Left hindlimb (tissue), 1 donor: ENCODE measurements at regions not wholly inside any gene's neighbourhood (a gene's known extent, or its start where the extent isn't known, plus 50 kb on each side); places are given as distances from the start of the nearest gene placed in this dataset.
"Not testable (repeated sequence)": the region's sequence is repeated elsewhere in the genome, so short reads cannot be mapped to it uniquely, and the experiment has no call there.

Source experiments
- DNase-seq: peaks from one replicate; pipeline ENCODE4 v3.0.0-alpha.2; 2018

GRCh38 chr4:126762663-126763247 lies 870.0 kb upstream of the INTU start:
- DNase-seq, result no peak

- DNase-seq, result peak; percentile 52
Observed at GRCh38 chr4:126766241-126766640, 866.5 kb upstream of the INTU start.

GRCh38 chr4:126768338-126768737 lies 864.4 kb upstream of the INTU start:
- no peak for DNase-seq

- DNase-seq, result not testable (repeated sequence)
Observed at GRCh38 chr4:126770811-126771553, 861.8 kb upstream of the INTU start.

GRCh38 chr4:126771618-126772017 lies 861.1 kb upstream of the INTU start:
- not testable (repeated sequence) for DNase-seq

- no peak for DNase-seq
Observed at GRCh38 chr4:126772662-126773061, 860.1 kb upstream of the INTU start.

- no peak for DNase-seq
Observed at GRCh38 chr4:126775485-126776106, 857.2 kb upstream of the INTU start.

GRCh38 chr4:126776361-126776760 lies 856.4 kb upstream of the INTU start:
- no peak for DNase-seq

GRCh38 chr4:126777649-126778048 lies 855.1 kb upstream of the INTU start:
- DNase-seq, result no peak

- DNase-seq, result no peak
Observed at GRCh38 chr4:126778348-126778747, 854.4 kb upstream of the INTU start.

- no peak for DNase-seq
Observed at GRCh38 chr4:126779001-126779400, 853.8 kb upstream of the INTU start.

- no peak for DNase-seq
Observed at GRCh38 chr4:126779436-126780166, 853.2 kb upstream of the INTU start.

GRCh38 chr4:126783191-126783590 lies 849.6 kb upstream of the INTU start:
- DNase-seq, result no peak

GRCh38 chr4:126784966-126785580 lies 847.7 kb upstream of the INTU start:
- no peak for DNase-seq

GRCh38 chr4:126790633-126791032 lies 842.1 kb upstream of the INTU start:
- no peak for DNase-seq

- no peak for DNase-seq
Observed at GRCh38 chr4:126794363-126794762, 838.4 kb upstream of the INTU start.

GRCh38 chr4:126798214-126798613 lies 834.5 kb upstream of the INTU start:
- no peak for DNase-seq

GRCh38 chr4:126799416-126799815 lies 833.3 kb upstream of the INTU start:
- DNase-seq, result no peak

GRCh38 chr4:126799971-126800574 lies 832.7 kb upstream of the INTU start:
- DNase-seq, result no peak

GRCh38 chr4:126800575-126801141 lies 832.1 kb upstream of the INTU start:
- no peak for DNase-seq

GRCh38 chr4:126807132-126807531 lies 825.6 kb upstream of the INTU start:
- DNase-seq, result peak; percentile 23

GRCh38 chr4:126812076-126812475 lies 820.7 kb upstream of the INTU start:
- no peak for DNase-seq
